Activated CD8-positive, alpha-beta T cell treated with anti-CD3 and anti-CD28 coated beads, Interleukin-2, amount 10 ng/mL, durations not matched to agents 7 days and 5 days (primary cell): ENCODE measurements at regions not wholly inside any gene's neighbourhood (a gene's known extent, or its start where the extent isn't known, plus 50 kb on each side); places are given as distances from the start of the nearest gene placed in this dataset.
"Not testable (repeated sequence)": the region's sequence is repeated elsewhere in the genome, so short reads cannot be mapped to it uniquely, and the experiment has no call there.

ENCODE experiments used
- ATAC-seq: fragments of 150-1000 bp; cut with Tn5 transposase; one replicate; pipeline ENCODE4 v1.10.0; 2021; ENCODE audit warnings: moderate library complexity
- CTCF ChIA-PET: fragments of 350-600 bp; sonication (Branson Sonifier 250); formaldehyde crosslinking; loops from one replicate; lab custom pipeline; 2021; ENCODE audit warnings: antibody characterized with exemption; lab: Charles Lee
- POLR2A ChIA-PET: fragments of 350-600 bp; sonication (Branson Sonifier 250); formaldehyde crosslinking; loops from one replicate; lab custom pipeline; 2021; ENCODE audit warnings: antibody characterized with exemption; lab: Charles Lee
- DNase-seq: peaks from one replicate; pipeline ENCODE4 v3.0.0-alpha.2; 2020
- H3K27ac Mint-ChIP-seq: one replicate; pipeline ENCODE4 v1.8.0; 2021; ENCODE audit warnings: mild to moderate bottlenecking, mixed read lengths
- H3K27me3 Mint-ChIP-seq: one replicate; pipeline ENCODE4 v1.8.0; 2021; ENCODE audit warnings: low read depth, mixed read lengths
- H3K36me3 Mint-ChIP-seq: one replicate; pipeline ENCODE4 v1.8.0; 2021; ENCODE audit warnings: low read depth, mixed read lengths
- H3K4me1 Mint-ChIP-seq: one replicate; pipeline ENCODE4 v1.8.0; 2021; ENCODE audit warnings: low read depth, mixed read lengths
- H3K4me3 Mint-ChIP-seq: one replicate; pipeline ENCODE4 v1.8.0; 2021; ENCODE audit warnings: mild to moderate bottlenecking, mixed read lengths
- H3K9me3 Mint-ChIP-seq: one replicate; pipeline ENCODE4 v1.8.0; 2022; ENCODE audit warnings: mixed read lengths; ENCODE audit not compliant: insufficient read depth

DNA sequence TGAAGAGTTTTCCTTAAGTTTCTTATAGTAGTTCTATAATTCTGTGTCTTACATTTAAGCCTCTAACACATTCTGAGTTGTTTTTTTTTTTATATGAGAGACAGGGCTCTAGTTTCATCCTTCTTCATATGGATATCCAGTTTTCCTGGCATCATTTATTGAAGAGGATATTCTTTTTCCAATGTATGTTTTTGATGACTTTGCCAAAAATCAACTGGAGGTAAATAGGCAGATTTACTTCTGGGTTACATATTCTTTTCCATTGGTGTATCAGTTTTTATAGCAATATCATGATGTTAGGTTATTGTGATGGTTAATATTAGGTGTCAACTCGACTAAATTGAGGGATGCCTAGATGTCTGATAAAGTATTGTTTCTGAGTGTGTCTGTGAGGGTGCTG lies 650.7 kb upstream of the GRID2 start:
- ATAC-seq, result no peak
- no peaks in the 10 kb centered on the region for H3K36me3 Mint-ChIP-seq
- CTCF ChIA-PET, result no interaction called here

DNA sequence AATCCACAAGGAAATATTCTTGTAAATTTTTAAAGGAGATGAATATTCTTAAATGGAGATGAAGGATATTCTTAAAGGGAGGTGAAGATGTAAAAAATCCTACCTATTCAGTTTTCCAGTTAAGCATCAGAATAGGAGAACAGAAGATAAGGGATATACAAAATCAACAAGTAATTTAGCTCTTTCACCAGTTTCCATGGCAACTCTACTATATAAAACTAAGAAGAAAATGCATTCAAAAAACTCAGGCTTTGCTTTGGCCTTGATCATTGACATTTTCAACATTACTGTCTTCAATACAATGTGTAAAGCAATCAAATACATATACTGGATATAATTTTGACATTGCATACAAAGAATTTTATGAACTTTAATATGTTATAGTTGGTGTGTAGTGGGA lies 622.7 kb upstream of the GRID2 start:
- CTCF ChIA-PET, result no interaction called here
- Mint-ChIP-seq H3K9me3 (peaks cover 6% of the 10 kb centered on the region), H3K4me3 (no peak overlapping the region), H3K36me3 (no peaks in the 10 kb centered on the region), H3K27ac (no peak overlapping the region), H3K4me1 (no peaks in the 10 kb centered on the region), H3K27me3 (no peaks in the 10 kb centered on the region)
- DNase-seq (no peak), ATAC-seq (no peak)
- POLR2A ChIA-PET, result no interaction called here

More for the DNA sequence above, 650.7 kb upstream of the GRID2 start:
- POLR2A ChIA-PET, result no interaction called here
- DNase-seq, result no peak
- H3K4me1 Mint-ChIP-seq, result no peaks in the 10 kb centered on the region
- no peak overlapping the region for H3K4me3 Mint-ChIP-seq
- no peak overlapping the region for H3K27ac Mint-ChIP-seq
- H3K9me3 Mint-ChIP-seq, result peaks cover 7% of the 10 kb centered on the region
- H3K27me3 Mint-ChIP-seq, result no peaks in the 10 kb centered on the region

DNA sequence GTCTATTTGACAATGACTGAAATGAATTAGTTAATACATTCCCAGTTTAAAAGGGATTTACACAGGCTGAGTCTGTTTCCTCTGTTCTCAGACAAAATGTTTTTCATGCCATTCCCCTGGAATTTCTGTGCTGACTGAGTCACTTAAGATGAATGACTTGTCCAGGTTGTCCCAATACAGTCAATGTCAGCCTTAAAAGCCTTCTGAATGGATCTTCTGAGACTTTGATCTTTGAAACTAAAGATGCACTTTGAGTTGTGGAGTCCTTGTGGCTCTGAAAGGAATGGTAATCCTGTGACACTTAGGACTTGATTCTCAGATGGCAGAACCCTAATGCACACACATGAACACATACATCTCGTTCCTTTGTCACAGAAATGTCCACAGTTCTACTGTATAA lies 622.2 kb upstream of the GRID2 start:
- CTCF ChIA-PET, result no interaction called here
- H3K36me3 Mint-ChIP-seq, result no peaks in the 10 kb centered on the region
- H3K4me1 Mint-ChIP-seq, result no peaks in the 10 kb centered on the region
- ATAC-seq, result no peak
- peaks cover 5% of the 10 kb centered on the region for H3K9me3 Mint-ChIP-seq
- POLR2A ChIA-PET, result no interaction called here
- DNase-seq, result no peak
- no peaks in the 10 kb centered on the region for H3K27me3 Mint-ChIP-seq
- no peak overlapping the region for H3K27ac Mint-ChIP-seq
- no peak overlapping the region for H3K4me3 Mint-ChIP-seq

DNA sequence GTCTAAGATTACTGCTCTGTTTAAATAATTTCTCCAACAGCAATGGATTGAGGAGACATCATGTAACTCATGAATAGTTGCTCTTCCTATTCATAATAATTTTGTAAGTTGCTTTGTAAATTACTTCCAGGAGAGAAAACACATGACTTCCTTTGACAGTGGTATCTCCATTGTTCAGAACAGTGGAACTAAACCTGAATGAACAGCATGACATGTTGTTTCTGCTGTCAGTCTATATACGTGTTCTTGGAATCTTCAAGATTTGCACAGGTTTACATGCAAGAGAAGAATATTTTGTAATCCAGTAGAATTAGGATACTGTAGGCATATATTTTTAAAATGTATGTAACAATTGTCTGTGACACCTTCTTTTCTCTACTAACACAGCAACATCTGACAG lies 618.8 kb upstream of the GRID2 start:
- Mint-ChIP-seq H3K4me3 (no peak overlapping the region), H3K36me3 (no peaks in the 10 kb centered on the region), H3K9me3 (peaks cover 9% of the 10 kb centered on the region), H3K4me1 (no peaks in the 10 kb centered on the region), H3K27ac (no peak overlapping the region), H3K27me3 (no peaks in the 10 kb centered on the region)
- no peak for DNase-seq
- POLR2A ChIA-PET, result no interaction called here
- no peak for ATAC-seq
- CTCF ChIA-PET, result no interaction called here

DNA sequence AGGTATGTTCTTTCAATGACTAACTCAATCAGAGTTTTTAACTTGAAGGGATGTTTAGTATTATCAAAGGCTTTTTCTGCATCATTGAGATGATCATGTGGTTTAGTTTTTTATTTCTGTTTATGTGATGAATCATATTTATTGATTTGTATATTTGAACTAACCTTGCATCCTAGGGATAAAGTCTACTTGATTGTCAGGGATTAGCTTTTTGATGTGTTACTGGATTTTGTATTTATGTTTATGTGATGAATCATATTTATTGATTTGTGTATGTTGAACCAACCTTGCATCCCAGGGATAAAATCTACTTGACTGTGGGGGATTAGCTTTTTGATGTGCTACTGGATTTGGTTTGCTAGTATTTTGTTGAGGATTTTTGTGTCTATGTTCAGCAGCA lies 615.4 kb upstream of the GRID2 start:
- no peaks in the 10 kb centered on the region for H3K27me3 Mint-ChIP-seq
- CTCF ChIA-PET, result no interaction called here
- POLR2A ChIA-PET, result no interaction called here
- no peak overlapping the region for H3K4me3 Mint-ChIP-seq
- peaks cover 9% of the 10 kb centered on the region for H3K9me3 Mint-ChIP-seq
- H3K4me1 Mint-ChIP-seq, result no peaks in the 10 kb centered on the region
- DNase-seq, result no peak
- no peak for ATAC-seq
- no peaks in the 10 kb centered on the region for H3K36me3 Mint-ChIP-seq
- H3K27ac Mint-ChIP-seq, result no peak overlapping the region

DNA sequence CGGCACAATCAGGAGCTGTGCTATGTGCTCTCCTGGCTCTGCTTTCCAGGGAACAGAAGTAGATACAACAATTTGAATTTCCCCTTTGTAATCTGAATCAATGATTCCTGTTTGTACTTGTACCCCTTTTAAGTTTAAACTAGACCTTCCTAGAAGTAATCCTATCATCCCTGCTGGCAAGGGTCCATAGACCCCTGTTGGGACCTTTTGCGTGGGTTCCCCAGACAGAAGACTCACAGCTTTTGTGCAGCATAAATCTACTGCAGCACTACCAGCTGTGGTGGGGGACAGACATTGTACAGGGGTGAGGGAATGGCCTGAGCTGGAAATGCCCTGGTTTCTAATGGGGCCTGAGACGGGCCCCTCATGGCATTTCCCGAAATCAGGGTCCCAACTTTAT lies 604.1 kb upstream of the GRID2 start:
- DNase-seq, H3K27me3 Mint-ChIP-seq, POLR2A ChIA-PET, H3K4me3 Mint-ChIP-seq, ATAC-seq, H3K4me1 Mint-ChIP-seq, H3K27ac Mint-ChIP-seq, H3K36me3 Mint-ChIP-seq, CTCF ChIA-PET: not testable (repeated sequence)
- H3K9me3 Mint-ChIP-seq, result peaks cover 11% of the 10 kb centered on the region

DNA sequence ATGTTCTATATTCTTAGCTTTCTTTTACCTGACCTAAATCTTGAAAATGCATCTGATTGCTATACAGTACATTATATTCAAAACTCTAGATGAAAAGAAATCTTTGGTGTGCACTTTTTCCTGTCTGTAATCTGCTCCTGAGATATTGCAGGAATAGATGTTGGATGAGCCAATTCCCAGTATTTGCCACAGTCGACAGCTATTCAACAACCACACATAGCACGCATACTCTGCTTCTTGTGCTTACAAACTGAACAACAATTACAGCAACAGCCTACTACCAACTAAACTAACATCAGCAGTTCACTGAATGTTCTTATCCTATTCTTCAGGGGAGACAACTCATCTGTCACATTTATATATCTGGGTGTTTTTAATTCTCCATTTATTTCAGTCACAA lies 573.9 kb upstream of the GRID2 start:
- no peaks in the 10 kb centered on the region for H3K36me3 Mint-ChIP-seq
- no peak for DNase-seq
- POLR2A ChIA-PET, result no interaction called here
- H3K9me3 Mint-ChIP-seq, result no peaks in the 10 kb centered on the region
- no peaks in the 10 kb centered on the region for H3K4me1 Mint-ChIP-seq
- no peak overlapping the region for H3K4me3 Mint-ChIP-seq
- CTCF ChIA-PET, result no interaction called here
- ATAC-seq, result no peak
- no peak overlapping the region for H3K27ac Mint-ChIP-seq
- H3K27me3 Mint-ChIP-seq, result no peaks in the 10 kb centered on the region

DNA sequence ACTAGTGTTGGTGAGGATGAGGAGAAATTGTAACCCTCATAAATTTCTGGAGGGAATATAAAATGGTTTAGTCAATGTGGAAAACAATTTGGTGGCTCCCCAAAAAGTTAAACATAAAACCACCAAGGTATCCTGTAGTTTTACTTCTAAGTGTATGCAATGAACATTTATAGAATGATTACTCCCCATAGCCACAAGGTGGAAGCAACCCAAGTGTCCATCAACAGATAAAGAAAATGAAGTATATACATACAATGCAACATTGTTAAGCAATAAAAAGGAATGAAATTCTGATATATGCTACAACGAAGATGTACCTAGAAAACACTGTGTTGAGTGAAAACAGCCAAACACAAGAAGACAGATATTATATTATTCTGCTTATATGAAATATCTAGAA lies 569.1 kb upstream of the GRID2 start:
- Mint-ChIP-seq H3K9me3 (no peaks in the 10 kb centered on the region), H3K4me3 (no peak overlapping the region), H3K36me3 (no peaks in the 10 kb centered on the region), H3K27me3 (no peaks in the 10 kb centered on the region), H3K4me1 (no peaks in the 10 kb centered on the region), H3K27ac (no peak overlapping the region)
- DNase-seq (no peak), ATAC-seq (no peak)
- CTCF ChIA-PET, result interaction anchor here (0.6 kb wide), 1 partner anchor 1439 kb away, joined by 3 read pairs; no protein-coding TSS in a partner anchor
- POLR2A ChIA-PET, result no interaction called here

DNA sequence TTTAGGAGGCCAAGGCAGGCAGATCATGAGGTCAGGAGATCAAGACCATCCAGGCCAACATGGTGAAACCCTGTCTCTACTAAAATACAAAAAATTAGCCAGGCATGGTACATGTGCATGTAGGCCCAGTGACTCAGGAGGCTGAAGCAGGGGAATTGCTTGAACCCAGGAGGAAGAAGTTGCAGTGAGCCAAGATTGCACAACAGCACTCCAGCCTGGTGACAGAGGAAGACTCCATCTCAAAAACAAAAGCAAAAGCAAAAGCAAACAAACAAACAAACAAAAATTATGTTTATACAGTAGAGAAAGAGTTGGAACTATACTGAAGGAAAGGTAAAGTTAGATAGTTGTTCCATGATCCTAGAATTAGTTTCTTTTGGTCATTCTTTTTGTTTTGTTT lies 564.9 kb upstream of the GRID2 start:
- POLR2A ChIA-PET, ATAC-seq, H3K4me1 Mint-ChIP-seq, H3K27me3 Mint-ChIP-seq, H3K36me3 Mint-ChIP-seq, DNase-seq, H3K9me3 Mint-ChIP-seq, CTCF ChIA-PET, H3K27ac Mint-ChIP-seq, H3K4me3 Mint-ChIP-seq: not testable (repeated sequence)

DNA sequence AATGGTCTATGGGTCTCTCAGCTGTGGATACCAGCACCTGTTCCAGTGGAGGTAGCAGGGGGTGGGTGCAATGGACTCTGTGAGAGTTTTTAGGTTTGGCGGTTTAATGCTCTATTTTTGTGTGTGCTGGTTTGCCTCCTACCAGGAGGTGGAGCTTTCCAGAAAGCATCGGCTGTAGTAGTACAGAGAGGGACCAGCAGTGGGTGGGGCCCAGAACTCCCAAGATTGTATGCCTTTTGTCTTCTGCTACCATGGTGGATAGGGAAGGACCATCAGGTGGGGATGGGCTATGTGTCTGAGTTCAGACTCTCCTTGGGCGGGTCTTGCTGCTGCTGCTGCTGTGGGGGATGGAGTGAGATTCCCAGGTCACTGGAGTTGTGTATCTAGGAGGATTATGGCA lies 557.2 kb upstream of the GRID2 start:
- POLR2A ChIA-PET, result no interaction called here
- H3K4me3 Mint-ChIP-seq, result no peak overlapping the region
- CTCF ChIA-PET, result no interaction called here
- H3K27me3 Mint-ChIP-seq, result no peaks in the 10 kb centered on the region
- peaks cover 6% of the 10 kb centered on the region for H3K9me3 Mint-ChIP-seq
- H3K27ac Mint-ChIP-seq, result no peak overlapping the region
- no peak for DNase-seq
- H3K36me3 Mint-ChIP-seq, result no peaks in the 10 kb centered on the region
- no peaks in the 10 kb centered on the region for H3K4me1 Mint-ChIP-seq
- ATAC-seq, result no peak

DNA sequence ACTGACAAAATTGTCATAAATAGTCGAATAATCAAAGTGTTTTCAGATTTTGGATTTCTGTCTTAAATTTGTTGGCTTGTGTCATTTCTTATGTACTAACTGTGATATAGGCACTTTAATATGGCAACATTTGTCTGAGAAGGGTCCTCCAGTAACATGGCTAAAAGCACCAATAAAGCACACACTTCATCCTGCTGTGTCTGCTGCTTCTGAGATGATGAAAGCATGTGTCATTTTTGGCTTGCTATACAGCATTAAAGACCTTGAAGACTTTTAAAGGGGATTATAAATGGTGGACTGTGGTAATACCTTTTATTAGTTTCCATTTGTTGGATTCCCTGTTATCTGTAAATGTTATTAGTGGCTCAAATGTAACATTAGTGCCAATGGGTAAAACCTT lies 551.8 kb upstream of the GRID2 start:
- CTCF ChIA-PET, result no interaction called here
- Mint-ChIP-seq H3K9me3 (no peaks in the 10 kb centered on the region), H3K27me3 (no peaks in the 10 kb centered on the region), H3K4me1 (no peaks in the 10 kb centered on the region), H3K36me3 (no peaks in the 10 kb centered on the region), H3K4me3 (no peak overlapping the region), H3K27ac (no peak overlapping the region)
- DNase-seq (no peak), ATAC-seq (no peak)
- POLR2A ChIA-PET, result no interaction called here

DNA sequence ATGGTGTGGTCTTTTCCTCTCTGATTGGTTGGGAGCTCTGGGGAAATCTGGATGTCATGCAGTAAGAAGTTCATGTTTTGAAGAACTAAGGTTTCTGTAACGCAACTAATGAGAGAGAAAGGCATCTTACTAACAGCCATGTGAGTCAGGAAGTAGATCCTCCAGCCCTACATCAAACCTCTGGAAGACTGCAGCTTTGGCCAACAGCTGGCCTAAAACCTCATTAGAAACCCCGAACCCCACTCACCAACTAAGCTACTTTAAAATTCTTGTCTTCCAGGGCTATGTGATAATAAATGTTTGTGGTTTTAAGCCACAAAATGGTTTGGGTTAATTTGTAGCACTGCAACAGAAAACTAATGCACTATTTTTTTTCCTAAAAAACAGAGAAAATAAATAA lies 549.0 kb upstream of the GRID2 start:
- Mint-ChIP-seq H3K36me3 (no peaks in the 10 kb centered on the region), H3K27ac (no peak overlapping the region), H3K27me3 (no peaks in the 10 kb centered on the region), H3K9me3 (no peaks in the 10 kb centered on the region), H3K4me1 (no peaks in the 10 kb centered on the region), H3K4me3 (no peak overlapping the region)
- no peak for ATAC-seq
- ChIA-PET CTCF (no interaction called here), POLR2A (no interaction called here)
- no peak for DNase-seq

DNA sequence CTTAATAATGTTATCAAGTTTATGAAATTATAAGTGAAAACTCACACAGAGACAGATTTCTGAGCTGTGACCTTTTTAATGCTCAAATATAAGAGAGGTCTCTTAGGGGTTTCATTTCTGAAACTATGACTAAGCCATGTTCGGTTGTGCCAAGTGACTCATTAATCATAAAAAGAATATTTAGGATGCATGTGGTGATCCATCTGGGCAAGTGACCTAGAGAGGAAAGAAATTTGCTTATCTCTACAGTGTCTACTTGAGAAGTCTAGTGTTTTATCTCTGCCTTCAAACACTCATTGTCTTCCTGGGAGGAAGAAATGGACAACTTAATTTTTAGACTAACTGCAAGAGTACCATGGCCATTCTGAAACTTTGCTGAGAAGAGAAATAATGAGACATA lies 545.3 kb upstream of the GRID2 start:
- H3K36me3 Mint-ChIP-seq, result no peaks in the 10 kb centered on the region
- CTCF ChIA-PET, result no interaction called here
- DNase-seq (no peak), ATAC-seq (no peak)
- no peak overlapping the region for H3K4me3 Mint-ChIP-seq
- H3K4me1 Mint-ChIP-seq, result no peaks in the 10 kb centered on the region
- POLR2A ChIA-PET, result no interaction called here
- no peaks in the 10 kb centered on the region for H3K27me3 Mint-ChIP-seq
- H3K9me3 Mint-ChIP-seq, result no peaks in the 10 kb centered on the region
- H3K27ac Mint-ChIP-seq, result no peak overlapping the region
